Stomach (tissue), 8 donors: ENCODE measurements at regions not wholly inside any gene's neighbourhood (a gene's known extent, or its start where the extent isn't known, plus 50 kb on each side); places are given as distances from the start of the nearest gene placed in this dataset.
"Not testable (repeated sequence)": the region's sequence is repeated elsewhere in the genome, so short reads cannot be mapped to it uniquely, and the experiment has no call there.

Source experiments
- DNase-seq, 2 donors: peaks; one replicate each; pipeline versions ENCODE4 v3.0.0 to v3.0.0-alpha.2; 2013 to 2019
- H3K27ac ChIP-seq, 5 donors: fragments of 200-600 bp in 4 of 5; sonication (generic) in 4 of 5; one replicate each; pipeline ENCODE4 v1.5.1; 2013 to 2019; ENCODE audit warnings: mild to moderate bottlenecking in 1 of 5, moderate library complexity in 1 of 5
- H3K27me3 ChIP-seq, 3 donors: fragments of 200-600 bp; sonication (generic); one replicate each; pipeline ENCODE4 v1.5.1; 2017 to 2019; ENCODE audit warnings: mixed run types in 1 of 3
- H3K36me3 ChIP-seq, 4 donors: fragments of 200-600 bp; sonication (generic); 1 replicate in 3 of 4; 2 replicates in 1 of 4; pipeline ENCODE4 v1.5.1; 2016 to 2019
- H3K4me1 ChIP-seq, 4 donors: fragments of 200-600 bp; sonication (generic); one replicate each; pipeline ENCODE4 v1.5.1; 2016 to 2019
- H3K4me3 ChIP-seq, 4 donors: fragments of 200-600 bp; sonication (generic) in 3 of 4; one replicate each; pipeline ENCODE4 v1.5.1; 2016 to 2019; ENCODE audit warnings: mild to moderate bottlenecking in 1 of 4
- H3K9me3 ChIP-seq, 4 donors: fragments of 200-600 bp; sonication (generic); one replicate each; pipeline ENCODE4 v1.5.1; 2016 to 2019
- CTCF ChIP-seq, 7 experiments: fragments of 450-650 bp in 4 of 7; fragments of 200-600 bp in 3 of 7; sonication (generic) in 3 of 7; IDR thresholded peaks; one replicate each; pipeline ENCODE4 v1.5.1; 2016 to 2019; ENCODE audit warnings: antibody characterized with exemption in 7 of 7, control low read depth in 2 of 7, mild to moderate bottlenecking in 1 of 7
- EP300 ChIP-seq: sonication (generic); formaldehyde crosslinking; IDR thresholded peaks from one replicate; pipeline ENCODE4 v1.6.1; 2017; ENCODE audit warnings: antibody characterized with exemption
- POLR2A ChIP-seq, 4 donors: fragments of 450-650 bp; IDR thresholded peaks; one replicate each; pipeline ENCODE4 v1.6.1; 2016; ENCODE audit warnings: antibody characterized with exemption in 4 of 4, control low read depth in 2 of 4, mild to moderate bottlenecking in 1 of 4, moderate library complexity in 1 of 4
- POLR2AphosphoS5 ChIP-seq, 3 donors: sonication (generic); formaldehyde crosslinking; IDR thresholded peaks; one replicate each; pipeline ENCODE4 v1.6.1; 2016; ENCODE audit warnings: antibody characterized with exemption in 3 of 3
- WGBS, 5 donors: extraction: QIAGEN DNeasy Blood & Tissue Kit in 3 of 5; methylation state at CpG; one replicate each; pipeline versions ENCODE4 v1.1.5 to v1.1.7; 2013 to 2018; 5-methylcytosine and 5-hydroxymethylcytosine counted together
- intact Hi-C: fragments of 100-400 bp; cut with DNase I; formaldehyde crosslinking; loops from one replicate; pipeline ENCODE4 v1.15.1; 2023; ENCODE audit warnings: low total_unique reads
- donor health status: healthy with polysubstance abuse.
- donor health status: Bipolar disorder and iron deficiency.
- donor health status: healthy.

- no peaks in the 10 kb centered on the region for H3K4me1 ChIP-seq
- H3K4me3 ChIP-seq: no peak overlapping the region
- no peaks in the 10 kb centered on the region for H3K27me3 ChIP-seq
- intact Hi-C loops: no loop called here
- no peak for TF ChIP-seq EP300
- no peak for TF ChIP-seq POLR2A (IDR thresholded peaks at IDR 0.05)
- no peak for TF ChIP-seq POLR2AphosphoS5 (IDR thresholded peaks at IDR 0.05)
- no peak for TF ChIP-seq CTCF (IDR thresholded peaks at IDR 0.05)
- WGBS, 5 donors: 47 to 73% (median 66%) methylated on average over 3 of the region's 3 CpGs
- H3K36me3 ChIP-seq: no peaks in the 10 kb centered on the region
- H3K9me3 ChIP-seq: no peaks in the 10 kb centered on the region
- no peak for DNase-seq
- no peak overlapping the region for H3K27ac ChIP-seq
These were observed 55.4 kb upstream of the KLF14 start for GRCh38 chr7:130789436-130789835.

- no peak for TF ChIP-seq POLR2A (IDR thresholded peaks at IDR 0.05)
- TF ChIP-seq EP300: no peak
- TF ChIP-seq CTCF (IDR thresholded peaks at IDR 0.05): no peak
- no peak for TF ChIP-seq POLR2AphosphoS5 (IDR thresholded peaks at IDR 0.05)
- no peak overlapping the region for H3K27ac ChIP-seq
- no peak overlapping the region for H3K4me3 ChIP-seq
- no peaks in the 10 kb centered on the region for H3K27me3 ChIP-seq
- no peaks in the 10 kb centered on the region for H3K4me1 ChIP-seq
- DNase-seq: no peak
- WGBS, 5 donors: 70 to 84% (median 75%) methylated on average over 4 of the region's 4 CpGs
- H3K9me3 ChIP-seq: no peaks in the 10 kb centered on the region
- intact Hi-C loops: no loop called here
- no peaks in the 10 kb centered on the region for H3K36me3 ChIP-seq
These were observed 57.7 kb upstream of the KLF14 start for GRCh38 chr7:130791746-130792145.

GRCh38 chr7:130793855-130794618 lies 60.0 kb upstream of the KLF14 start:
- Histone ChIP-seq H3K27ac (no peak overlapping the region), H3K9me3 (no peaks in the 10 kb centered on the region), H3K4me1 (no peaks in the 10 kb centered on the region), H3K27me3 (no peaks in the 10 kb centered on the region), H3K36me3 (no peaks in the 10 kb centered on the region), H3K4me3 (no peak overlapping the region)
- TF ChIP-seq CTCF (IDR thresholded peaks at IDR 0.05): no peak
- no peak for TF ChIP-seq POLR2AphosphoS5 (IDR thresholded peaks at IDR 0.05)
- intact Hi-C loops: no loop called here
- 46 to 63% (median 51%) methylated on average over 9 of the region's 9 CpGs for WGBS, 5 donors
- no peak for DNase-seq

GRCh38 chr7:130794619-130794922 lies 60.6 kb upstream of the KLF14 start:
- H3K36me3 ChIP-seq: no peaks in the 10 kb centered on the region
- WGBS, 5 donors: 50 to 79% (median 71%) methylated on average over 3 of the region's 3 CpGs
- H3K27ac ChIP-seq: no peak overlapping the region
- DNase-seq: no peak
- H3K4me1 ChIP-seq: no peaks in the 10 kb centered on the region
- TF ChIP-seq EP300: no peak
- TF ChIP-seq POLR2A (IDR thresholded peaks at IDR 0.05): no peak
- no peak for TF ChIP-seq POLR2AphosphoS5 (IDR thresholded peaks at IDR 0.05)
- no peak for TF ChIP-seq CTCF (IDR thresholded peaks at IDR 0.05)
- no peaks in the 10 kb centered on the region for H3K9me3 ChIP-seq
- H3K4me3 ChIP-seq: no peak overlapping the region
- H3K27me3 ChIP-seq: no peaks in the 10 kb centered on the region
- intact Hi-C loops: no loop called here

GRCh38 chr7:130796425-130796824 lies 62.4 kb upstream of the KLF14 start:
- 46 to 97% (median 90%) methylated on average over 2 of the region's 2 CpGs for WGBS, 5 donors
- intact Hi-C loops: not testable (repeated sequence)

More at GRCh38 chr7:130796425-130796824, 62.4 kb upstream of the KLF14 start:
- not testable (repeated sequence) for H3K4me3 ChIP-seq, H3K27me3 ChIP-seq, H3K36me3 ChIP-seq, H3K9me3 ChIP-seq, DNase-seq, H3K27ac ChIP-seq, H3K4me1 ChIP-seq
